GM12878 (cell line): ENCODE measurements at regions not wholly inside any gene's neighbourhood (a gene's known extent, or its start where the extent isn't known, plus 50 kb on each side); places are given as distances from the start of the nearest gene placed in this dataset.

Source experiments
- CTCF ChIP-seq, 3 experiments: IDR thresholded peaks in 2 of 3; conservative IDR thresholded peaks in 1 of 3; 2 replicates each; pipeline ENCODE4 v1.5.1; 2011; ENCODE audit warnings: low read depth in 3 of 3, low read length in 3 of 3, mild to moderate bottlenecking in 3 of 3, control low read depth in 2 of 3, moderate library complexity in 2 of 3, inconsistent platforms in 1 of 3, mixed read lengths in 1 of 3; ENCODE audit not compliant: control insufficient read depth in 2 of 3, insufficient read depth in 1 of 3; ENCODE audit errors: extremely low read depth in 1 of 3
- ETV6 ChIP-seq, 2 experiments: fragments of 450-650 bp in 1 of 2; IDR thresholded peaks in 1 of 2; conservative IDR thresholded peaks in 1 of 2; 2 replicates each; pipeline ENCODE4 v1.6.1; 2014; ENCODE audit warnings: antibody characterized with exemption in 1 of 2, borderline replicate concordance in 1 of 2, low read depth in 1 of 2, mild to moderate bottlenecking in 1 of 2, moderate library complexity in 1 of 2
- EZH2 ChIP-seq: IDR thresholded peaks from 2 replicates; pipeline ENCODE4 v1.6.1; 2012; ENCODE audit warnings: low read depth, mild to moderate bottlenecking, control low read depth, inconsistent platforms, low read length, borderline replicate concordance; ENCODE audit not compliant: control insufficient read depth
- MAX ChIP-seq: IDR thresholded peaks from 2 replicates; pipeline ENCODE4 v1.6.1; 2012; ENCODE audit warnings: low read depth, low read length, improper control_type of control experiment
- RAD51 ChIP-seq: fragments of 450-650 bp; IDR thresholded peaks from 2 replicates; pipeline ENCODE4 v1.6.1; 2016; ENCODE audit warnings: moderate library complexity, mild to moderate bottlenecking, inconsistent platforms
- YY1 ChIP-seq: IDR thresholded peaks from 2 replicates; pipeline ENCODE4 v1.6.1; 2011; ENCODE audit warnings: low read depth, mild to moderate bottlenecking, low read length
- TF ChIP-seq, protein P1 (sequence below): IDR thresholded peaks from 2 replicates; pipeline ENCODE4 v1.6.1; 2011; ENCODE audit warnings: low read depth, mild to moderate bottlenecking, low read length, moderate library complexity, borderline replicate concordance; ENCODE audit errors: extremely low read depth
- TF ChIP-seq, protein P2 (sequence below): IDR thresholded peaks from 2 replicates; pipeline ENCODE4 v1.6.1; 2011; ENCODE audit warnings: borderline replicate concordance, low read depth, mild to moderate bottlenecking, moderate library complexity, mixed read lengths, low read length; ENCODE audit not compliant: insufficient read depth; ENCODE audit errors: extremely low read length

GRCh38 chr9:105021917-105022316 is 94.0 kb upstream of the ABCA1 start:
- no peak for TF ChIP-seq CTCF (IDR thresholded peaks at IDR 0.05 in 2 of 3, conservative IDR thresholded peaks at IDR 0.05 in 1 of 3; ENCODE audit: control insufficient read depth in 2 of 3, extremely low read depth in 1 of 3, insufficient read depth in 1 of 3, low read depth in 3 of 3, low read length in 3 of 3)
- no peak for TF ChIP-seq RAD51
- no peak for TF ChIP-seq MAX
- TF ChIP-seq, protein P1, sequence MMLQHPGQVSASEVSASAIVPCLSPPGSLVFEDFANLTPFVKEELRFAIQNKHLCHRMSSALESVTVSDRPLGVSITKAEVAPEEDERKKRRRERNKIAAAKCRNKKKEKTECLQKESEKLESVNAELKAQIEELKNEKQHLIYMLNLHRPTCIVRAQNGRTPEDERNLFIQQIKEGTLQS: no peak
- TF ChIP-seq, protein P2, sequence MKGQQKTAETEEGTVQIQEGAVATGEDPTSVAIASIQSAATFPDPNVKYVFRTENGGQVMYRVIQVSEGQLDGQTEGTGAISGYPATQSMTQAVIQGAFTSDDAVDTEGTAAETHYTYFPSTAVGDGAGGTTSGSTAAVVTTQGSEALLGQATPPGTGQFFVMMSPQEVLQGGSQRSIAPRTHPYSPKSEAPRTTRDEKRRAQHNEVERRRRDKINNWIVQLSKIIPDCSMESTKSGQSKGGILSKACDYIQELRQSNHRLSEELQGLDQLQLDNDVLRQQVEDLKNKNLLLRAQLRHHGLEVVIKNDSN: no peak
- no peak for TF ChIP-seq ETV6 (conservative IDR thresholded peaks at IDR 0.05 in 1 of 2, IDR thresholded peaks at IDR 0.05 in 1 of 2; ENCODE audit: borderline replicate concordance in 1 of 2, low read depth in 1 of 2)
- TF ChIP-seq EZH2: no peak
- no peak for TF ChIP-seq YY1
